ENCODE measurements at regions not wholly inside any gene's neighbourhood (a gene's known extent, or its start where the extent isn't known, plus 50 kb on each side); places are given as distances from the start of the nearest gene placed in this dataset.

DNA sequence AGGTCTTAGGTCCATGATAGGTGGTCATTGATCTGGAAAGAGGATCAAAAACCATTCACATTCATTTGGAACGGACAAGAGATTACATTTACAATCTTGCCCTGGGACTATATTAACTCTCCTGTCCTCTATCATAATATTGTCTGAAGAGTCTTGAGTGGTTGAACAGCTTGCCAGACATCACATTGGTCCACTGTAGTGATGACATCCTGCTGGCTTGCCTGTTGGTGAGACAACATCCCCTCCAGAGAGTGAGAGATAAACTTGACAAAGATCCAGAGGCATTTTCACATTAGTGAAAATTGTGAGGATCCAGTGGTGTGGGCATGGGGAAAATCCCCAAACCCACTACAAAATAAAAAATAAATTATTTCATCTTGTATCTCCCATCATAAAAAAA, 155.7 kb upstream of the LEF1 start:
- Histone ChIP-seq H3K4me2 (no peak overlapping the region), H3K79me2 (no peaks in the 10 kb centered on the region), H3K36me3 (replicated peaks; ENCODE audit: insufficient read depth, low read depth) (no peaks in the 10 kb centered on the region), H3K4me3 (no peak overlapping the region), H3K27ac (no peak overlapping the region), H3K9me2 (replicated peaks; ENCODE audit: insufficient read depth) (no peaks in the 10 kb centered on the region), H2AFZ (no peak overlapping the region), H3K27me3 (no peaks in the 10 kb centered on the region), H3K9me3 (ENCODE audit: low read depth) (no peaks in the 10 kb centered on the region), H4K20me1 (ENCODE audit: insufficient read depth, poor library complexity, severe bottlenecking) (no peaks in the 10 kb centered on the region), H3K4me1 (ENCODE audit: insufficient read depth) (peaks cover 6% of the 10 kb centered on the region)
- DNase-seq (ENCODE audit: low spot score) = no peak
- TF ChIP-seq, protein P1, sequence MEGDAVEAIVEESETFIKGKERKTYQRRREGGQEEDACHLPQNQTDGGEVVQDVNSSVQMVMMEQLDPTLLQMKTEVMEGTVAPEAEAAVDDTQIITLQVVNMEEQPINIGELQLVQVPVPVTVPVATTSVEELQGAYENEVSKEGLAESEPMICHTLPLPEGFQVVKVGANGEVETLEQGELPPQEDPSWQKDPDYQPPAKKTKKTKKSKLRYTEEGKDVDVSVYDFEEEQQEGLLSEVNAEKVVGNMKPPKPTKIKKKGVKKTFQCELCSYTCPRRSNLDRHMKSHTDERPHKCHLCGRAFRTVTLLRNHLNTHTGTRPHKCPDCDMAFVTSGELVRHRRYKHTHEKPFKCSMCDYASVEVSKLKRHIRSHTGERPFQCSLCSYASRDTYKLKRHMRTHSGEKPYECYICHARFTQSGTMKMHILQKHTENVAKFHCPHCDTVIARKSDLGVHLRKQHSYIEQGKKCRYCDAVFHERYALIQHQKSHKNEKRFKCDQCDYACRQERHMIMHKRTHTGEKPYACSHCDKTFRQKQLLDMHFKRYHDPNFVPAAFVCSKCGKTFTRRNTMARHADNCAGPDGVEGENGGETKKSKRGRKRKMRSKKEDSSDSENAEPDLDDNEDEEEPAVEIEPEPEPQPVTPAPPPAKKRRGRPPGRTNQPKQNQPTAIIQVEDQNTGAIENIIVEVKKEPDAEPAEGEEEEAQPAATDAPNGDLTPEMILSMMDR (IDR thresholded peaks at IDR 0.05; ENCODE audit: poor library complexity) = no peak
- TF ChIP-seq EZH2 (IDR thresholded peaks at IDR 0.05; ENCODE audit: borderline replicate concordance) = no peak
- no peak for TF ChIP-seq EZH2phosphoT487 (IDR thresholded peaks at IDR 0.05; ENCODE audit: low read depth, severe bottlenecking, unreplicated experiment)
- WGBS (ENCODE audit: low lambda C conversion rate, missing lambda C conversion rate) = 92% methylated on average over 1 of the region's 1 CpG

DNA sequence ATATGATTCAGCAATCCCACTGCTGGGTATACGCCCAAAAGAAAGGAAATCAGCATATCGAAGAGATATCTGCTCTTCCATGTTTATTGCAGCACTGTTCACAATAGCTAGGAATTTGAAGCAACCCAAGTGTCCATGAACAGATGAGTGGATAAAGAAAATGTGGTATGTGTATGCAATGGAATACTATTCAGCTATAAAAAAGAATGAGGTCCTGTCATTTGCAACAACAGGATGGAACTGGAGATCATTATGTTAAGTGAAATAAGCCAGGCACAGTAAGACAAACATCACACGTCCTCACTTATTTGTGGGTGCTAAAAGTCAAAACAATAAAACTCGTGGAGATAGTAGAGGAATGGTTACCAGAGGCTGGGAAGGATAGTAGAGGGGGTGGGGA, 153.8 kb upstream of the LEF1 start:
- Histone ChIP-seq H3K36me3 (replicated peaks; ENCODE audit: insufficient read depth, low read depth) (no peaks in the 10 kb centered on the region), H3K4me1 (ENCODE audit: insufficient read depth) (no peaks in the 10 kb centered on the region), H3K27me3 (no peaks in the 10 kb centered on the region), H2AFZ (no peak overlapping the region), H3K79me2 (no peaks in the 10 kb centered on the region), H3K4me3 (no peak overlapping the region), H3K27ac (no peak overlapping the region), H4K20me1 (ENCODE audit: insufficient read depth, poor library complexity, severe bottlenecking) (no peaks in the 10 kb centered on the region), H3K9me3 (ENCODE audit: low read depth) (no peaks in the 10 kb centered on the region), H3K4me2 (no peak overlapping the region), H3K9me2 (replicated peaks; ENCODE audit: insufficient read depth) (no peaks in the 10 kb centered on the region)
- no peak for DNase-seq (ENCODE audit: low spot score)
- 81% methylated on average over 4 of the region's 4 CpGs for WGBS (ENCODE audit: low lambda C conversion rate, missing lambda C conversion rate)
- no peak for TF ChIP-seq EZH2phosphoT487 (IDR thresholded peaks at IDR 0.05; ENCODE audit: low read depth, severe bottlenecking, unreplicated experiment)
- TF ChIP-seq EZH2 (IDR thresholded peaks at IDR 0.05; ENCODE audit: borderline replicate concordance) = no peak
- TF ChIP-seq, protein P1 (IDR thresholded peaks at IDR 0.05; ENCODE audit: poor library complexity) = no peak

DNA sequence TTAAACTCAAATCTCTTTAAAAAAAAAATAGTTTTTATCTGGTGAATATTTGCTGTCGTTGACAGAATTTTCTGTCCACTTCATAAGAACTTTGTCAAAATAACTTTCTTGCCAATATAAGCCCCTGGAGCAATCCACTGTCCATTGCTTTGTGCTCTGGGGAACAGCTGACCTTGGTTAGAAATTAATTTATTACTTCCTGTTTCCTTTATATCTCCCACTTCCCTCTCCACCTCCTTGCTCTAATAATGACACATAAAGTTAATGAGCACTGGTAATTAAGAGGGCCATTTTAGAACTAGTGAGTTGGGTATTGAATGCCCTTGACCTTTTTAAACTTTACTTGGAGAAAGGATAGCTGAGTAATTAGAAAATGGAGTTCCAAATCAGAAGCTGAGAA, 151.3 kb upstream of the LEF1 start:
- H4K20me1 ChIP-seq (ENCODE audit: insufficient read depth, poor library complexity, severe bottlenecking) = no peaks in the 10 kb centered on the region
- H3K36me3 ChIP-seq (replicated peaks; ENCODE audit: insufficient read depth, low read depth) = no peaks in the 10 kb centered on the region
- H3K9me3 ChIP-seq (ENCODE audit: low read depth) = no peaks in the 10 kb centered on the region
- H3K4me1 ChIP-seq (ENCODE audit: insufficient read depth) = no peaks in the 10 kb centered on the region
- H3K4me3 ChIP-seq = no peak overlapping the region
- no peak for DNase-seq (ENCODE audit: low spot score)
- TF ChIP-seq, protein P1 (IDR thresholded peaks at IDR 0.05; ENCODE audit: poor library complexity) = no peak
- TF ChIP-seq EZH2phosphoT487 (IDR thresholded peaks at IDR 0.05; ENCODE audit: low read depth, severe bottlenecking, unreplicated experiment) (no peak), EZH2 (IDR thresholded peaks at IDR 0.05; ENCODE audit: borderline replicate concordance) (no peak)
- H3K9me2 ChIP-seq (replicated peaks; ENCODE audit: insufficient read depth) = no peaks in the 10 kb centered on the region
- 68% methylated on average over 1 of the region's 1 CpG for WGBS (ENCODE audit: low lambda C conversion rate, missing lambda C conversion rate)
- H2AFZ ChIP-seq = no peak overlapping the region
- H3K27ac ChIP-seq = no peak overlapping the region
- no peaks in the 10 kb centered on the region for H3K27me3 ChIP-seq
- no peak overlapping the region for H3K4me2 ChIP-seq
- H3K79me2 ChIP-seq = no peaks in the 10 kb centered on the region

DNA sequence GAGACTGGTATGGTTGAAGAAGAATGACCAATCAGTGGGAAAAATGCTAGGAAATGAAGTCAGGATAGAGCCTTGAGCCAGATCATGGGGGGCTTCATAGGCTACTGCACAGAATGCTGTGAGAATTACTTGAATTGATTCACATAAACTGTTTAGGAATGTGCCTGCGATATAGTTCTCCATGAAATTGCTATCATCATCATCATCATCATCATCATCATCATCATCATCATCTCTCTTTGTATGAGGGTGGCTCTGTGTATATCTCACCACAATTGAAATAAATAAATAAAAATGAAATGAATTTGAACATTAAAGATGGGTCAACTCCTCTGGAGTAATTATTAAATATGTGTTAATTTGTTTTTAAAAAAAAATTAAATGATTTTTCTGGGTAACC, 148.6 kb upstream of the LEF1 start:
- Histone ChIP-seq H3K36me3 (replicated peaks; ENCODE audit: insufficient read depth, low read depth) (no peaks in the 10 kb centered on the region), H3K79me2 (no peaks in the 10 kb centered on the region), H3K4me2 (no peak overlapping the region), H2AFZ (no peak overlapping the region), H3K4me1 (ENCODE audit: insufficient read depth) (no peaks in the 10 kb centered on the region), H3K4me3 (no peak overlapping the region), H3K9me2 (replicated peaks; ENCODE audit: insufficient read depth) (no peaks in the 10 kb centered on the region), H4K20me1 (ENCODE audit: insufficient read depth, poor library complexity, severe bottlenecking) (no peaks in the 10 kb centered on the region), H3K27me3 (no peaks in the 10 kb centered on the region), H3K27ac (no peak overlapping the region), H3K9me3 (ENCODE audit: low read depth) (no peaks in the 10 kb centered on the region)
- 96% methylated on average over 1 of the region's 1 CpG for WGBS (ENCODE audit: low lambda C conversion rate, missing lambda C conversion rate)
- TF ChIP-seq EZH2 (IDR thresholded peaks at IDR 0.05; ENCODE audit: borderline replicate concordance) = no peak
- no peak for TF ChIP-seq EZH2phosphoT487 (IDR thresholded peaks at IDR 0.05; ENCODE audit: low read depth, severe bottlenecking, unreplicated experiment)
- TF ChIP-seq, protein P1 (IDR thresholded peaks at IDR 0.05; ENCODE audit: poor library complexity) = no peak
- DNase-seq (ENCODE audit: low spot score) = no peak
